Activated naive CD8-positive, alpha-beta T cell treated with anti-CD3 and anti-CD28 coated beads for 36 hours (primary cell): ENCODE measurements at regions not wholly inside any gene's neighbourhood (a gene's known extent, or its start where the extent isn't known, plus 50 kb on each side); places are given as distances from the start of the nearest gene placed in this dataset.

Experiments used
- DNase-seq: peaks from one replicate; pipeline ENCODE4 v3.0.0; 2021
- H3K27ac Mint-ChIP-seq: one replicate; pipeline ENCODE4 v1.8.0; 2022; ENCODE audit warnings: mild to moderate bottlenecking, moderate library complexity, mixed read lengths
- H3K27me3 Mint-ChIP-seq: one replicate; pipeline ENCODE4 v1.8.0; 2022; ENCODE audit warnings: mild to moderate bottlenecking, mixed read lengths
- H3K36me3 Mint-ChIP-seq: one replicate; pipeline ENCODE4 v1.8.0; 2021; ENCODE audit warnings: mild to moderate bottlenecking, mixed read lengths
- H3K4me1 Mint-ChIP-seq: one replicate; pipeline ENCODE4 v1.8.0; 2021; ENCODE audit warnings: mixed read lengths
- H3K4me3 Mint-ChIP-seq: one replicate; pipeline ENCODE4 v1.8.0; 2022; ENCODE audit warnings: mild to moderate bottlenecking, moderate library complexity, mixed read lengths
- H3K9me3 Mint-ChIP-seq: one replicate; pipeline ENCODE4 v1.8.0; 2022; ENCODE audit warnings: mixed read lengths

GRCh38 chr13:106373989-106374572, 161.4 kb downstream of the EFNB2 start:
- no peak overlapping the region for H3K4me3 Mint-ChIP-seq
- peaks cover 21% of the 10 kb centered on the region for H3K27me3 Mint-ChIP-seq
- H3K4me1 Mint-ChIP-seq: peaks cover 6% of the 10 kb centered on the region
- H3K36me3 Mint-ChIP-seq: no peaks in the 10 kb centered on the region
- no peak overlapping the region for H3K27ac Mint-ChIP-seq
- peak; percentile 23 for DNase-seq
- H3K9me3 Mint-ChIP-seq: no peaks in the 10 kb centered on the region

GRCh38 chr13:106373304-106373988, 162.0 kb downstream of the EFNB2 start:
- peaks cover 23% of the 10 kb centered on the region for H3K27me3 Mint-ChIP-seq
- H3K27ac Mint-ChIP-seq: no peak overlapping the region
- no peaks in the 10 kb centered on the region for H3K36me3 Mint-ChIP-seq
- no peaks in the 10 kb centered on the region for H3K9me3 Mint-ChIP-seq
- H3K4me3 Mint-ChIP-seq: no peak overlapping the region
- DNase-seq: no peak
- H3K4me1 Mint-ChIP-seq: peaks cover 6% of the 10 kb centered on the region

DNA sequence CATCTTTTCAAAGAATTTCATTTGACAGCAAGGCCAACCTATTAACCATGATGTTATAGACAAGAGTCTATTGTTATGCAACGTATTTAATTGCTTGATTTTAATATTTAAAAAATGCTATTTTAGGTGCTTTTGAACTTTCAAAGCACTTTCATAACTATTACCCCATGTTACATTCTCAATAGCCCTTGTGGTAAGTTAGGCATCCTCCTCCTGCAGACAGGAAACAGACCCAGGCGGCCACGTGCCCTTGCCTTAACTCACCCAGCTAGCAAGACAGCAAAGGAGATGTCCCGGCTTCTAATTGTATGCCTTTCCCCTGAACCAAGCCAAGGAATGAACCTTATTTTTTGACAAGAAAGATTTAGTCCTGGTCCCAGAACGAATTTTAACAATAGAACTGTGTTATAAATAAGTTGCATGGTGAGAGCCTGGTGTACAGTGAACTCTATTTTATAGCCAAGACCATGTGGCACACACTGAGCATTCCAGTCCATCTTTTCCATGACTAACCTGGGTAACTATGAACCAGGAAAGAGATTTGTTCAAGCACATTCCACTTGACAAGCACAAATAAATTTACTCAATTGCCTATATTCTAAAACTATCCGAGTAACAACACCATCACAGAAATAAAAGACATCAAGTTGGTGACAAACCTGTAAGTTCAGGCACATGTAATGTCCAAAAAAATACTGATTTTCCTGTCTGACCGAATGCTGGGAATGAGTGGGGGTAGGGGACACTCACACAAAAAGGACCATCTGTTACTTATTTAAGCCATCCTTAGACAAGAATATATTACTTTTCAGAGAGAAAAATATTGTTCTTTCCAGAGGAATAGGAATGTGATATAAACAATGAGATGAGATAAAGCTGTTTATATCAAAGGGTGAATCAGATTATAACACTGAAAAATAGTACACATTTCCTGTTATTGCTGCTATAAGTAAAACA, 163.0 kb downstream of the EFNB2 start:
- H3K4me3 Mint-ChIP-seq: no peak overlapping the region
- no peak for DNase-seq
- peaks cover 16% of the 10 kb centered on the region for H3K27me3 Mint-ChIP-seq
- no peaks in the 10 kb centered on the region for H3K36me3 Mint-ChIP-seq
- H3K27ac Mint-ChIP-seq: no peak overlapping the region
- peaks cover 6% of the 10 kb centered on the region for H3K4me1 Mint-ChIP-seq
- H3K9me3 Mint-ChIP-seq: no peaks in the 10 kb centered on the region

GRCh38 chr13:106371024-106371423, 164.4 kb downstream of the EFNB2 start:
- H3K36me3 Mint-ChIP-seq: no peaks in the 10 kb centered on the region
- no peak overlapping the region for H3K27ac Mint-ChIP-seq
- no peak overlapping the region for H3K4me3 Mint-ChIP-seq
- no peaks in the 10 kb centered on the region for H3K9me3 Mint-ChIP-seq
- no peak for DNase-seq
- peaks cover 16% of the 10 kb centered on the region for H3K27me3 Mint-ChIP-seq
- peaks cover 6% of the 10 kb centered on the region for H3K4me1 Mint-ChIP-seq

- no peak overlapping the region for H3K4me3 Mint-ChIP-seq
- DNase-seq: no peak
- H3K9me3 Mint-ChIP-seq: peaks cover 1% of the 10 kb centered on the region
- H3K27ac Mint-ChIP-seq: no peak overlapping the region
- peaks cover 6% of the 10 kb centered on the region for H3K4me1 Mint-ChIP-seq
- peaks cover 16% of the 10 kb centered on the region for H3K27me3 Mint-ChIP-seq
- no peaks in the 10 kb centered on the region for H3K36me3 Mint-ChIP-seq
Measured at GRCh38 chr13:106369858-106370257, 165.6 kb downstream of the EFNB2 start.

GRCh38 chr13:106369091-106369490, 166.4 kb downstream of the EFNB2 start:
- no peak for DNase-seq
- Mint-ChIP-seq H3K27ac (no peak overlapping the region), H3K4me3 (no peak overlapping the region), H3K36me3 (no peaks in the 10 kb centered on the region), H3K4me1 (peaks cover 3% of the 10 kb centered on the region), H3K9me3 (peaks cover 1% of the 10 kb centered on the region), H3K27me3 (peaks cover 16% of the 10 kb centered on the region)

DNA sequence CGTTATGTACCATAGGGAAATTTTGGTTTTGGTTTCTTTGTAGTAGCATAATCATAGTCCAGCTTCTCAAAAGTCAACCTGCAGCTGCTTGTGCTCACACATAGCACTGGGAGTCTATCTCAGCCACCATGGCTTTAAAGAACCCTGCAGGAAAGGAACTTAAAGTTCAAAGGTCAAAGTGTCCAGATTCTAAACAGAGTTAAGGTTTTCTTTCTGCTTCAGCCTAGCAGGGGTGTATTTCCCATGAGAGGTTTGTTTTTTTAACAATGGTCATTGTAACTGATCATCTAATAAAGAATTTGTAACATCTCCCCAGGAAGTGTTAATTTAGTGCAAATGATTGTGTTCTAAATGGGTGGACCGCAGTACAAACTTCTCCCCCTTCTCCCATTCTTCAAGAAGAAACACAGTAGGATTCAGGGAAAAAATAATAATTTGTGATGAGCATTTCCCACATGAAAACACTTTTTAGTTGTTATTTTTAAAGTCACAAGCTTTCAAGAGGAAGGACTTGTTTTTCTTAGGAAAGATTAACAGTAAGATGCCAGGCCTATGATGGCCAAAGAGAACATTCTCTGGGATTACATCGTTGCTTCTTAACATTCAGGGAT, 168.0 kb downstream of the EFNB2 start:
- no peaks in the 10 kb centered on the region for H3K36me3 Mint-ChIP-seq
- no peaks in the 10 kb centered on the region for H3K4me1 Mint-ChIP-seq
- H3K4me3 Mint-ChIP-seq: no peak overlapping the region
- DNase-seq: no peak
- no peak overlapping the region for H3K27ac Mint-ChIP-seq
- H3K27me3 Mint-ChIP-seq: peaks cover 14% of the 10 kb centered on the region
- peaks cover 1% of the 10 kb centered on the region for H3K9me3 Mint-ChIP-seq

- no peak for DNase-seq
- H3K27me3 Mint-ChIP-seq: peaks cover 12% of the 10 kb centered on the region
- no peak overlapping the region for H3K27ac Mint-ChIP-seq
- H3K36me3 Mint-ChIP-seq: no peaks in the 10 kb centered on the region
- no peaks in the 10 kb centered on the region for H3K4me1 Mint-ChIP-seq
- peaks cover 1% of the 10 kb centered on the region for H3K9me3 Mint-ChIP-seq
- H3K4me3 Mint-ChIP-seq: no peak overlapping the region
Measured at GRCh38 chr13:106362707-106363106, 172.8 kb downstream of the EFNB2 start.

- peaks cover 12% of the 10 kb centered on the region for H3K27me3 Mint-ChIP-seq
- H3K4me1 Mint-ChIP-seq: no peaks in the 10 kb centered on the region
- no peak for DNase-seq
- no peak overlapping the region for H3K4me3 Mint-ChIP-seq
- H3K9me3 Mint-ChIP-seq: peaks cover 1% of the 10 kb centered on the region
- no peaks in the 10 kb centered on the region for H3K36me3 Mint-ChIP-seq
- H3K27ac Mint-ChIP-seq: no peak overlapping the region
Measured at GRCh38 chr13:106361621-106362020, 173.8 kb downstream of the EFNB2 start.

DNA sequence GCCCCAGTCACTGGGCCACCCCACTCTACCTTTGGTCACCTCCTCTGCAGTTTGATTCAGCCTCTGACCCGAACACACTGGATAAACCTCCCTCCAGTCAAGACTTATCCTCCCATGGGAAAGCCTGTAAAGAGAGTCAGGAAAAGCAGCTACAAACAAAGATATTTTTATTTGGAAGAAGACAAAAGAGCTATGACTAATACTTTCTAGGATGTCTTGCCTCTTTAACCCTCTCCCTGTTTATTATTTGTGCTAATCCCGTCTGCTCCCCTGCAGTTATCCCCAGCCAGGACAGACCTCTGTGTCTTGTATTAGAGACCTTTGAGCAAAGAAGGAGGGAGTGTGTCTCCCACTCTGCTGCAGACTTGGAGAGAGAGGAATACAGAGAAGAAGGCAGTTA, 178.3 kb downstream of the EFNB2 start:
- Mint-ChIP-seq H3K4me1 (no peaks in the 10 kb centered on the region), H3K9me3 (no peaks in the 10 kb centered on the region), H3K36me3 (no peaks in the 10 kb centered on the region), H3K27ac (no peak overlapping the region), H3K4me3 (no peak overlapping the region), H3K27me3 (peaks cover 17% of the 10 kb centered on the region)
- no peak for DNase-seq

DNA sequence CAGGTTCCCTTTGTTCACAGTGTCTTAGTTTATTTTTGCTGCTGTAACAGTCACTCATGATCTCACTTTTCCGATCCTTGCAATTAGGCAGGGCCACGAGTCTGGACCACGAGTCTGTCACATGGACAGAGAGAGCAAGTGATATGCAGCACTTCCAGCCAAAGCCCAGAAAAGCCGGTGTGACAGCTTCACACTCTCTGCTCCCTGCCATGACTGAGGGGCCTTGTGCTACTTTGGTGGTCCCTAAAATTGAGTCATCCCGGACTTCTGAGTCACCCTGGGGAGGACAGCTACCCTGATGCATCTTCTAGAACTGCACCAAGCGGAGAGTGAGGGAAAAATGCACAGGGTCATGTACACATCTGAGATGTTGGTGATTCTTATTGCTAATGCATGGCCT, 179.6 kb downstream of the EFNB2 start:
- no peaks in the 10 kb centered on the region for H3K36me3 Mint-ChIP-seq
- no peaks in the 10 kb centered on the region for H3K4me1 Mint-ChIP-seq
- peaks cover 17% of the 10 kb centered on the region for H3K27me3 Mint-ChIP-seq
- H3K9me3 Mint-ChIP-seq: no peaks in the 10 kb centered on the region
- no peak overlapping the region for H3K4me3 Mint-ChIP-seq
- H3K27ac Mint-ChIP-seq: no peak overlapping the region
- no peak for DNase-seq

DNA sequence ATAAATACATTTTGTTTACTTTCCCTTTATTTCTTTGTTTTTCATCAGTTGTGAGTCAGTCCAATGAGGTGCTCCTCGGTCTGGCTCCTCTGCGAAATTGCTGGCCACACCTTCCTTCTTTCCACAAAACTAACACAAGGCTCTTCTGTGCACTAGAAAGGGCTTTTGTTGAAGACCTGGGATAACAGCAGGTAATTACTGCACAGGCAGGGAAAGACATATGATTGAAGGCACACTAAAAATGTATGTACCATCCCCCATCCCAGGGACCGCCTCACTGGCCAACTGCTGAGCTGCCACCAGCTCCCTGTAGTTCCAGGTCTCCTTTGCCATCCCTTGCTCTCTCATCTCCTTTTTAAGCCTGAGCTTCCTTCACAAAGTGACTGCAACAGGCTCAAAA, 180.5 kb downstream of the EFNB2 start:
- peaks cover 25% of the 10 kb centered on the region for H3K27me3 Mint-ChIP-seq
- H3K4me1 Mint-ChIP-seq: no peaks in the 10 kb centered on the region
- H3K27ac Mint-ChIP-seq: no peak overlapping the region
- no peak for DNase-seq
- H3K9me3 Mint-ChIP-seq: no peaks in the 10 kb centered on the region
- H3K36me3 Mint-ChIP-seq: no peaks in the 10 kb centered on the region
- no peak overlapping the region for H3K4me3 Mint-ChIP-seq

GRCh38 chr13:106352850-106353249, 182.6 kb downstream of the EFNB2 start:
- no peaks in the 10 kb centered on the region for H3K36me3 Mint-ChIP-seq
- H3K4me3 Mint-ChIP-seq: no peak overlapping the region
- peaks cover 43% of the 10 kb centered on the region for H3K27me3 Mint-ChIP-seq
- no peak for DNase-seq
- H3K27ac Mint-ChIP-seq: no peak overlapping the region
- no peaks in the 10 kb centered on the region for H3K9me3 Mint-ChIP-seq
- H3K4me1 Mint-ChIP-seq: no peaks in the 10 kb centered on the region

GRCh38 chr13:106351251-106351650, 184.2 kb downstream of the EFNB2 start:
- Mint-ChIP-seq H3K27ac (no peak overlapping the region), H3K9me3 (no peaks in the 10 kb centered on the region), H3K27me3 (peaks cover 48% of the 10 kb centered on the region), H3K36me3 (no peaks in the 10 kb centered on the region), H3K4me3 (no peak overlapping the region), H3K4me1 (no peaks in the 10 kb centered on the region)
- no peak for DNase-seq

- DNase-seq: no peak
- no peaks in the 10 kb centered on the region for H3K36me3 Mint-ChIP-seq
- no peaks in the 10 kb centered on the region for H3K4me1 Mint-ChIP-seq
- no peak overlapping the region for H3K4me3 Mint-ChIP-seq
- H3K27ac Mint-ChIP-seq: no peak overlapping the region
- H3K27me3 Mint-ChIP-seq: peaks cover 48% of the 10 kb centered on the region
- H3K9me3 Mint-ChIP-seq: no peaks in the 10 kb centered on the region
Measured at GRCh38 chr13:106350208-106350607, 185.3 kb downstream of the EFNB2 start.
